PFSK-1 (cell line): ENCODE measurements at regions not wholly inside any gene's neighbourhood (a gene's known extent, or its start where the extent isn't known, plus 50 kb on each side); places are given as distances from the start of the nearest gene placed in this dataset.

Experiments
- POLR2AphosphoS5 ChIP-seq: IDR thresholded peaks from 2 replicates; pipeline ENCODE4 v1.6.1; 2012; ENCODE audit warnings: low read depth, mild to moderate bottlenecking, control low read depth, low read length, moderate library complexity
- SIN3A ChIP-seq: IDR thresholded peaks from 2 replicates; pipeline ENCODE4 v1.6.1; 2012; ENCODE audit warnings: mild to moderate bottlenecking, low read length, moderate library complexity, borderline replicate concordance; ENCODE audit not compliant: insufficient read depth
- TAF1 ChIP-seq: IDR thresholded peaks from 2 replicates; pipeline ENCODE4 v1.6.1; 2012; ENCODE audit warnings: low read length, control low read depth, borderline replicate concordance; ENCODE audit not compliant: insufficient read depth
- TF ChIP-seq, protein P1 (sequence below), 2 experiments: IDR thresholded peaks; 2 replicates each; pipeline versions ENCODE4 v1.6.1 to v1.8.0; 2011 to 2012; ENCODE audit warnings: low read depth in 2 of 2, low read length in 2 of 2, control low read depth in 1 of 2, inconsistent platforms in 1 of 2, mild to moderate bottlenecking in 1 of 2, moderate library complexity in 1 of 2; ENCODE audit not compliant: insufficient read depth in 1 of 2

DNA sequence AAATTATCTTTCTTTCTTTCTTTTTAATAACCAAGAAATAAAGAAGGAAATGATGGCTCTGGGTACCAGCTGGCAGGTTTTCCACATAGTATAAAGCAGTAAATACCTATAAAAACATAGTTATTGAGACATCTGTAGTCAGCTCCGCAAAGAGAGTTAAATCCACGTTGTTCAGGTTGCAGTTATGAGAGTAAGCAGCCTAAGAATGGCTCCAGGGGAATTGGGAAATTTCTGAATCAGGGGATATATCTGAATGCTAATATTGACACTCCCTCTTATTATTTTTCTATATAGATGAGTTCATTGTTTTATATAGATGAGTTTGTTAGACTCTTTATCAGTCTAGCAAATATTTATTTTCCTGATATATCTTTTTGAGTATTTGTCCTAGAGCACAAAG is 322.0 kb upstream of the LRRC4C start:
- TF ChIP-seq POLR2AphosphoS5 (no peak), TAF1 (no peak), SIN3A (no peak)
- TF ChIP-seq, protein P1, sequence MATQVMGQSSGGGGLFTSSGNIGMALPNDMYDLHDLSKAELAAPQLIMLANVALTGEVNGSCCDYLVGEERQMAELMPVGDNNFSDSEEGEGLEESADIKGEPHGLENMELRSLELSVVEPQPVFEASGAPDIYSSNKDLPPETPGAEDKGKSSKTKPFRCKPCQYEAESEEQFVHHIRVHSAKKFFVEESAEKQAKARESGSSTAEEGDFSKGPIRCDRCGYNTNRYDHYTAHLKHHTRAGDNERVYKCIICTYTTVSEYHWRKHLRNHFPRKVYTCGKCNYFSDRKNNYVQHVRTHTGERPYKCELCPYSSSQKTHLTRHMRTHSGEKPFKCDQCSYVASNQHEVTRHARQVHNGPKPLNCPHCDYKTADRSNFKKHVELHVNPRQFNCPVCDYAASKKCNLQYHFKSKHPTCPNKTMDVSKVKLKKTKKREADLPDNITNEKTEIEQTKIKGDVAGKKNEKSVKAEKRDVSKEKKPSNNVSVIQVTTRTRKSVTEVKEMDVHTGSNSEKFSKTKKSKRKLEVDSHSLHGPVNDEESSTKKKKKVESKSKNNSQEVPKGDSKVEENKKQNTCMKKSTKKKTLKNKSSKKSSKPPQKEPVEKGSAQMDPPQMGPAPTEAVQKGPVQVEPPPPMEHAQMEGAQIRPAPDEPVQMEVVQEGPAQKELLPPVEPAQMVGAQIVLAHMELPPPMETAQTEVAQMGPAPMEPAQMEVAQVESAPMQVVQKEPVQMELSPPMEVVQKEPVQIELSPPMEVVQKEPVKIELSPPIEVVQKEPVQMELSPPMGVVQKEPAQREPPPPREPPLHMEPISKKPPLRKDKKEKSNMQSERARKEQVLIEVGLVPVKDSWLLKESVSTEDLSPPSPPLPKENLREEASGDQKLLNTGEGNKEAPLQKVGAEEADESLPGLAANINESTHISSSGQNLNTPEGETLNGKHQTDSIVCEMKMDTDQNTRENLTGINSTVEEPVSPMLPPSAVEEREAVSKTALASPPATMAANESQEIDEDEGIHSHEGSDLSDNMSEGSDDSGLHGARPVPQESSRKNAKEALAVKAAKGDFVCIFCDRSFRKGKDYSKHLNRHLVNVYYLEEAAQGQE (IDR thresholded peaks at IDR 0.05; ENCODE audit: insufficient read depth in 1 of 2, low read depth in 2 of 2, low read length in 2 of 2): no peak
